ENCODE measurements at regions not wholly inside any gene's neighbourhood (a gene's known extent, or its start where the extent isn't known, plus 50 kb on each side); places are given as distances from the start of the nearest gene placed in this dataset.

- DNase-seq (ENCODE audit: low read depth), result no peak
These were observed 643.3 kb upstream of the ARRDC4 start for GRCh38 chr15:97317163-97317562.

- no peak for DNase-seq (ENCODE audit: low read depth)
These were observed 641.2 kb upstream of the ARRDC4 start for GRCh38 chr15:97319291-97319690.

GRCh38 chr15:97346221-97346620 is 614.3 kb upstream of the ARRDC4 start:
- no peak for DNase-seq (ENCODE audit: low read depth)

GRCh38 chr15:97350813-97351212 is 609.7 kb upstream of the ARRDC4 start:
- DNase-seq (ENCODE audit: low read depth), result no peak

- DNase-seq (ENCODE audit: low read depth), result no peak
These were observed 577.0 kb upstream of the ARRDC4 start for GRCh38 chr15:97383516-97383915.

GRCh38 chr15:97386940-97387339 is 573.6 kb upstream of the ARRDC4 start:
- peak; percentile 35 for DNase-seq (ENCODE audit: low read depth)

GRCh38 chr15:97401195-97401594 is 559.3 kb upstream of the ARRDC4 start:
- DNase-seq (ENCODE audit: low read depth), result no peak

- no peak for DNase-seq (ENCODE audit: low read depth)
These were observed 558.5 kb upstream of the ARRDC4 start for GRCh38 chr15:97401970-97402369.

GRCh38 chr15:97406841-97407240 is 553.7 kb upstream of the ARRDC4 start:
- DNase-seq (ENCODE audit: low read depth), result no peak

- DNase-seq (ENCODE audit: low read depth), result no peak
These were observed 549.5 kb upstream of the ARRDC4 start for GRCh38 chr15:97410897-97411575.

GRCh38 chr15:97420130-97420529 is 540.4 kb upstream of the ARRDC4 start:
- no peak for DNase-seq (ENCODE audit: low read depth)

GRCh38 chr15:97425596-97425995 is 534.9 kb upstream of the ARRDC4 start:
- DNase-seq (ENCODE audit: low read depth), result no peak

- no peak for DNase-seq (ENCODE audit: low read depth)
These were observed 517.4 kb upstream of the ARRDC4 start for GRCh38 chr15:97443101-97443500.

GRCh38 chr15:97446138-97446537 is 514.4 kb upstream of the ARRDC4 start:
- no peak for DNase-seq (ENCODE audit: low read depth)

- no peak for DNase-seq (ENCODE audit: low read depth)
These were observed 503.8 kb upstream of the ARRDC4 start for GRCh38 chr15:97456521-97457202.

- DNase-seq (ENCODE audit: low read depth), result no peak
These were observed 503.2 kb upstream of the ARRDC4 start for GRCh38 chr15:97457203-97457847.

- no peak for DNase-seq (ENCODE audit: low read depth)
These were observed 500.7 kb upstream of the ARRDC4 start for GRCh38 chr15:97459771-97460170.

- no peak for DNase-seq (ENCODE audit: low read depth)
These were observed 499.3 kb upstream of the ARRDC4 start for GRCh38 chr15:97461226-97461625.

- DNase-seq (ENCODE audit: low read depth), result no peak
These were observed 496.8 kb upstream of the ARRDC4 start for GRCh38 chr15:97463696-97464095.

GRCh38 chr15:97470417-97470816 is 490.1 kb upstream of the ARRDC4 start:
- DNase-seq (ENCODE audit: low read depth), result no peak

- no peak for DNase-seq (ENCODE audit: low read depth)
These were observed 486.9 kb upstream of the ARRDC4 start for GRCh38 chr15:97473627-97474026.

GRCh38 chr15:97479957-97480356 is 480.5 kb upstream of the ARRDC4 start:
- DNase-seq (ENCODE audit: low read depth), result no peak

- DNase-seq (ENCODE audit: low read depth), result no peak
These were observed 478.0 kb upstream of the ARRDC4 start for GRCh38 chr15:97482521-97482920.

Data from RPMI7951 (cell line).